SU-DHL-6 (cell line): ENCODE measurements at regions not wholly inside any gene's neighbourhood (a gene's known extent, or its start where the extent isn't known, plus 50 kb on each side); places are given as distances from the start of the nearest gene placed in this dataset.

Source experiments
- CTCF ChIP-seq: fragments of 200-600 bp; sonication (generic); IDR thresholded peaks from one replicate; pipeline ENCODE4 v1.5.1; 2017; ENCODE audit warnings: antibody characterized with exemption, mild to moderate bottlenecking, low read length, moderate library complexity; ENCODE audit not compliant: insufficient read depth, poor library complexity, severe bottlenecking
- EZH2phosphoT487 ChIP-seq: fragments of 200-600 bp; sonication (generic), shearing (Covaris generic); conservative IDR thresholded peaks from 2 replicates; pipeline ENCODE4 v1.6.1; 2018; ENCODE audit warnings: mild to moderate bottlenecking, antibody characterized with exemption, low read length, moderate library complexity, mixed read lengths

DNA sequence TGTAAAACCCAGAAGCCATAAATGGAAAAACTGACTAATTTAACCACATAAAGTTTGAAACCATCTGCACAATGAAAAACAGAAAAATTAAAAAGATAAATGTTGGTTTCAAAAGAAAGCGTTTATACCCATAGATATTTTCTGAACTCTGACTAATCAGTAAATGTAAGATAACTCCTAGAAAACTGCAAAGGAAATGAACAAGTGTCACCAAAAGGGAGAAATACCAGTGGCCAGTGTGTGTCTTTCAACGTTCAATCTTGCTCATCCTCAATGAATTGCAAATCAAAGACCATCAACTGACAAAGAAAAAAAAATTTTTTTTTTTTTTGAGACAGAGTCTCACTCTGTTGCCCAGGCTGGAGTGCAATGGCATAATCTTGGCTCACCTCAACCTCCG, 180.1 kb downstream of the SYK start:
- no peak for TF ChIP-seq CTCF
- TF ChIP-seq EZH2phosphoT487 = no peak
